ENCODE measurements at regions not wholly inside any gene's neighbourhood (a gene's known extent, or its start where the extent isn't known, plus 50 kb on each side); places are given as distances from the start of the nearest gene placed in this dataset.

DNA sequence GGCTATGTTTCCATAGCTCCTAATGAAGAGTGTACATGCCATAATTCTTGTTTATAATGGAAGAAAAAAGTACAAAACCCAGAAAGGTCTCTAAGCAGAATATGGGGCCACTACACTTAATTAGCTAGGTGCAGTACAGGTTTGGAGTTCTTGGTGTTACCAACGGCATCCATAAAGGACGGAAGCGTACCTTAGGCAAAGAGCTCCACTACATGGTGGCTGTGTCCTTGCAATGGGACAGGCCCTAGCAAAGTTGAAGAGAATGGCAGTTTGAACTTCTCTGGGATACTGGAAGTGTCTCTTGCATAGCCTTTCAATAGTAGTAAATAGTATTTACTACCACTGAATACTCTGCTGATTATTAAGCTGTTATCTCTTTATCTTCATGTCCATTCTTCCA, 371.7 kb upstream of the MMS22L start:
- TF ChIP-seq, protein P1, sequence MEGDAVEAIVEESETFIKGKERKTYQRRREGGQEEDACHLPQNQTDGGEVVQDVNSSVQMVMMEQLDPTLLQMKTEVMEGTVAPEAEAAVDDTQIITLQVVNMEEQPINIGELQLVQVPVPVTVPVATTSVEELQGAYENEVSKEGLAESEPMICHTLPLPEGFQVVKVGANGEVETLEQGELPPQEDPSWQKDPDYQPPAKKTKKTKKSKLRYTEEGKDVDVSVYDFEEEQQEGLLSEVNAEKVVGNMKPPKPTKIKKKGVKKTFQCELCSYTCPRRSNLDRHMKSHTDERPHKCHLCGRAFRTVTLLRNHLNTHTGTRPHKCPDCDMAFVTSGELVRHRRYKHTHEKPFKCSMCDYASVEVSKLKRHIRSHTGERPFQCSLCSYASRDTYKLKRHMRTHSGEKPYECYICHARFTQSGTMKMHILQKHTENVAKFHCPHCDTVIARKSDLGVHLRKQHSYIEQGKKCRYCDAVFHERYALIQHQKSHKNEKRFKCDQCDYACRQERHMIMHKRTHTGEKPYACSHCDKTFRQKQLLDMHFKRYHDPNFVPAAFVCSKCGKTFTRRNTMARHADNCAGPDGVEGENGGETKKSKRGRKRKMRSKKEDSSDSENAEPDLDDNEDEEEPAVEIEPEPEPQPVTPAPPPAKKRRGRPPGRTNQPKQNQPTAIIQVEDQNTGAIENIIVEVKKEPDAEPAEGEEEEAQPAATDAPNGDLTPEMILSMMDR (IDR thresholded peaks at IDR 0.05; ENCODE audit: low read depth, low read length) = no peak
- no peak overlapping the region for H3K4me3 ChIP-seq (ENCODE audit: low read depth, low read length)

DNA sequence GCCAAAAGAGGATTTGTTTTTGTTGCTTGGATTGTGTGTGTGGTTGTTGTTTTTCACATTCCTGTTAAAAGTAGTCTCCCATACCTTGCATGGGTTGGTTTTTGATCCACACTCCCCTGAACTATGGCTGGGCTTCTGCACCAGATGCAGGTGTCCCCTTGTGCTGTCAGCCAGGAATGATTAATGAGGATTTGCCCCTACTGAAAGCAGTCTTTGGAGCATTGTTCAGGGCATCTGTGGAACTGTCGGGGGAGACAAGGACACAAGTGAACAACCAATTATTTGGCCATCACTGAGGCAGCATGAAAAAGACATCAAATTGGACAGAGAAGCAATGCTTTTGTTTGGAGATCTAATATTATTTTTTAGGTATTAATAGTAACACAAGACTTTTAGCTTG, 373.2 kb upstream of the MMS22L start:
- H3K4me3 ChIP-seq (ENCODE audit: low read depth, low read length) = no peak overlapping the region
- TF ChIP-seq, protein P1 (IDR thresholded peaks at IDR 0.05; ENCODE audit: low read depth, low read length) = no peak

DNA sequence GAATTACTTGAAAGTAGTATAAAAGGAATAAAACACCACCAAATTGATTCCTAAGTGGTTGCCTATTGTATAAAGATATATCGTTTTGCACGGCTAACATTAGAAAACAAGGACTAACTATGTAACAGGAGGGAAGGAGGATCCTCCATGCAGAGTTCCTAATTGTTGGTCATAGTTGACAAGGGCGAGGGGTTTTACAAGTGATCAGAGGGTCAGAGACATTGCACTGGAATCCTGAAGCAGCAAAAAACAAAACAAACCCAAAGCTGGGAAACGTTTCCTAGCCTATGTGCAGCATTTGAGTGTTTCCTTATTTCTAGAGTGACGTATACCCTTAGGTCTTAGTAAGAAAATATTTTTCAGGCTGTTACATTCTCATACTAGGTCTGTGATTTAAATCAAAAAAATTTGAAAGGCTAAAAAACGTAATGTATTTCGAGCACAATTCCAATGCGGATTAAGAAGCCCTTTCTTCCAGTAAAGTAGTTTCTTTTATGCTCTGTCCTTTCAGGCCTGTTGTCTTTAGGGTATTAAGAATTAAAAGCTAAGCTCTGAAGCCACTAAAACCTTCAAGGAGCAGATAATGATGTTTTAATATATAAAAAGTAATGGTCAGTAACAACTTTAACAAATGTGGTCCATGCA, 373.8 kb upstream of the MMS22L start:
- TF ChIP-seq, protein P1 (IDR thresholded peaks at IDR 0.05; ENCODE audit: low read depth, low read length) = no peak
- H3K4me3 ChIP-seq (ENCODE audit: low read depth, low read length) = no peak overlapping the region

- no peak overlapping the region for H3K4me3 ChIP-seq (ENCODE audit: low read depth, low read length)
- TF ChIP-seq, protein P1 (IDR thresholded peaks at IDR 0.05; ENCODE audit: low read depth, low read length) = no peak
These were observed 375.1 kb upstream of the MMS22L start for GRCh38 chr6:97658090-97658489.

- TF ChIP-seq, protein P1 (IDR thresholded peaks at IDR 0.05; ENCODE audit: low read depth, low read length) = no peak
- H3K4me3 ChIP-seq (ENCODE audit: low read depth, low read length) = no peak overlapping the region
These were observed 380.2 kb upstream of the MMS22L start for GRCh38 chr6:97663252-97663651.

- TF ChIP-seq, protein P1 (IDR thresholded peaks at IDR 0.05; ENCODE audit: low read depth, low read length) = no peak
- no peak overlapping the region for H3K4me3 ChIP-seq (ENCODE audit: low read depth, low read length)
These were observed 382.4 kb upstream of the MMS22L start for GRCh38 chr6:97665446-97665845.

GRCh38 chr6:97666889-97667288, 383.9 kb upstream of the MMS22L start:
- TF ChIP-seq, protein P1 (IDR thresholded peaks at IDR 0.05; ENCODE audit: low read depth, low read length) = no peak
- H3K4me3 ChIP-seq (ENCODE audit: low read depth, low read length) = no peak overlapping the region

All from WI38 (cell line).